GM12873 (cell line): ENCODE measurements at regions not wholly inside any gene's neighbourhood (a gene's known extent, or its start where the extent isn't known, plus 50 kb on each side); places are given as distances from the start of the nearest gene placed in this dataset.

Experiments
- CTCF ChIP-seq: IDR thresholded peaks from 2 replicates; pipeline ENCODE4 v1.5.1; 2012; ENCODE audit warnings: low read depth, mild to moderate bottlenecking, moderate library complexity, low read length, control low read depth; ENCODE audit not compliant: insufficient read depth; ENCODE audit errors: missing control alignments

- TF ChIP-seq CTCF, result no peak
These were observed 434.6 kb upstream of the DSEL start for GRCh38 chr18:67951137-67951536.

DNA sequence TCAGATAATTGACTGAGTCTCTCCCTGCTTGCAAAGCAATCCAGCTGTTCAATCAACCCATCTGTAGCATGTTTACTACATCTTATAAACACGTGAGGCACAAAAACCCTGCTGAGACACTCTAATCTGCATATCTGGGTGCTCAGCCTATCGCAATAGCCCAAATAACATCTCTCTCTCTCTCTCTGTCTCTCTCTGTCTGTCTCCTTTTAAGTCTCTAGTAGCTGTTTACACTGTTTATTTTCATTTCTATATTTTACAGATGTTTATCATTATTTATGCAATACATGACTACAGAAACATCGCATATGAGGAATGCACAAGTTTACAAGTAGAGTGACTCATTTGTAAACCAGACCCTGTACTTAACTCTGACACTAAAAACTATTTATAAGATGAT lies 422.1 kb upstream of the DSEL start:
- no peak for TF ChIP-seq CTCF

DNA sequence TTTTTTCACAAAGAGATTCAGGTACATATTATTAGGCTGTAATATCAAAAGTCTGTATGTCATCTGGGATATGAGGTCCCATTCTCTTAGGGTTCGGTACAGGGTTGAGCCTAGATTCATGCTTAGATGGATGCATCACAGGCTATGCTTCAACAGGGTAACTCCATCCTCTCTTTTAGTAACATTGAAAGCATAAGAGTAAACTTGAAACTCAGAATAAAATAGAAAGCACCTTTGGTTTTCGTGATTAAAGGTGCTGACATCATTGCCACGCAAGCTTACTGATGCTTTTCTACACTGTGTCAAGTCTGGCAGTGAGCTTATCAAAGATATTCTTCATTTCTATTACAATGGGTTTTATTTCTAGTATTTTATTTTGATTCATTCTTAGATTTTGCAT lies 419.1 kb upstream of the DSEL start:
- no peak for TF ChIP-seq CTCF

DNA sequence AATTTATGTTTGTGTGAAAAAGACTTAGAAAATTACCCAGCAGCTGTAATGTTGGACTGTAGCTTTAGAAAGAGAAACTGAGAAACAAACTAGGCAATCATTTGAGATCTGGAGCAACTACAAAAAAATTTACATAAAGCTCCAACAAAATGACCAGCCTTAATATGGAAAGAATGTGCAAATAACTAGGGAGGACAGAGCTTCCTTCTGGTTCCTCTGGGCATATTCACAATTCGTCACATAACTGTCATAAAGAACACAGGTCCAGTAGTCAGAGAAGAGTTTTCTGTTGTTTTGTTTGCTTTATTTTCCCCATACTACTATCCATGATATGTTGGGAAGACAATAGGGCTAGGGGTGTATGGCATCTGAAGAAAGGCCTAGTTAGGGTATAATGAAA lies 416.8 kb upstream of the DSEL start:
- TF ChIP-seq CTCF, result no peak

- TF ChIP-seq CTCF, result no peak
These were observed 415.8 kb upstream of the DSEL start for GRCh38 chr18:67932271-67932670.

GRCh38 chr18:67926929-67927864 lies 410.7 kb upstream of the DSEL start:
- TF ChIP-seq CTCF, result no peak

DNA sequence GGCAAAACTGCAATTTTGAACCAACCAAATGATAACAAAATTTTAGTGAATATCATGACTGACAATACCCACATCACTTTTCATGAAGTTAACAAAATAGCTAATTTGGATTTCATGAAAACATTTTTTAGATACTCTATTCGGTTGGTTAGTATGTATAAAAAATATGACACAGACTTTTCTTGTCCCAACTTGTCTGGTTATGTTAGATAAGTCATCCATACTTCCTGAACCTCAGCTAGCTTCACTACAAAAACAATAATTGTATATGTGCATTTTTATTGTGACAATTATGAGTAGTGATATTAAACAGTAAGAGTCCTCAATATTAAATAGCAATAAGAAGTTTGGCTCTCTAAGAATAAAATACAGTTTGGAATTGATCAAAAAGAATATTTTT lies 408.1 kb upstream of the DSEL start:
- TF ChIP-seq CTCF, result no peak
